HG03558 (cell line): ENCODE measurements at regions not wholly inside any gene's neighbourhood (a gene's known extent, or its start where the extent isn't known, plus 50 kb on each side); places are given as distances from the start of the nearest gene placed in this dataset.

Source experiments
- ATAC-seq: cut with Tn5 transposase; IDR thresholded peaks from one replicate; pipeline ENCODE4 v1.9.1; 2021; ENCODE audit warnings: moderate number of reproducible peaks; ENCODE audit not compliant: unreplicated experiment; ENCODE audit errors: extremely low read depth

GRCh38 chr4:123996718-123997510, 600.3 kb downstream of the SPRY1 start:
- no peak for ATAC-seq

- ATAC-seq = no peak
Measured at GRCh38 chr4:123997776-123998449, 601.3 kb downstream of the SPRY1 start.

- no peak for ATAC-seq
Measured at GRCh38 chr4:124000233-124000632, 603.6 kb downstream of the SPRY1 start.

- no peak for ATAC-seq
Measured at GRCh38 chr4:124015766-124016165, 619.2 kb downstream of the SPRY1 start.

- no peak for ATAC-seq
Measured at GRCh38 chr4:124017185-124017785, 620.7 kb downstream of the SPRY1 start.

GRCh38 chr4:124018383-124019317, 622.1 kb downstream of the SPRY1 start:
- ATAC-seq = peak; percentile 100

- no peak for ATAC-seq
Measured at GRCh38 chr4:124019749-124020549, 623.4 kb downstream of the SPRY1 start.

- ATAC-seq = no peak
Measured at GRCh38 chr4:124025000-124025399, 628.4 kb downstream of the SPRY1 start.

GRCh38 chr4:124025428-124025827, 628.8 kb downstream of the SPRY1 start:
- no peak for ATAC-seq

GRCh38 chr4:124028182-124028581, 631.6 kb downstream of the SPRY1 start:
- no peak for ATAC-seq

GRCh38 chr4:124030147-124030546, 633.6 kb downstream of the SPRY1 start:
- ATAC-seq = no peak

- no peak for ATAC-seq
Measured at GRCh38 chr4:124032035-124032434, 635.4 kb downstream of the SPRY1 start.

GRCh38 chr4:124035364-124036041, 638.9 kb downstream of the SPRY1 start:
- no peak for ATAC-seq

GRCh38 chr4:124037236-124037635, 640.6 kb downstream of the SPRY1 start:
- ATAC-seq = no peak

- ATAC-seq = no peak
Measured at GRCh38 chr4:124044330-124044729, 647.7 kb downstream of the SPRY1 start.

GRCh38 chr4:124044867-124045266, 648.3 kb downstream of the SPRY1 start:
- ATAC-seq = no peak

- ATAC-seq = no peak
Measured at GRCh38 chr4:124046190-124046589, 649.6 kb downstream of the SPRY1 start.

- no peak for ATAC-seq
Measured at GRCh38 chr4:124053872-124054538, 657.4 kb downstream of the SPRY1 start.
